OCI-LY3 (cell line): ENCODE measurements at regions not wholly inside any gene's neighbourhood (a gene's known extent, or its start where the extent isn't known, plus 50 kb on each side); places are given as distances from the start of the nearest gene placed in this dataset.

Experiments used
- CTCF ChIP-seq: fragments of 200-600, 300-600 bp; sonication (generic); IDR thresholded peaks from 2 replicates; pipeline ENCODE4 v1.5.1; 2014; ENCODE audit warnings: antibody characterized with exemption, low read length, low read depth
- EZH2phosphoT487 ChIP-seq: fragments of 200-600 bp; shearing (Covaris generic); IDR thresholded peaks from 2 replicates; pipeline ENCODE4 v1.6.1; 2018; ENCODE audit warnings: antibody characterized with exemption, mixed run types, low read depth

- TF ChIP-seq EZH2phosphoT487 (no peak), CTCF (no peak)
Measured at GRCh38 chr14:71621276-71621675, 311.0 kb upstream of the RGS6 start.
